ENCODE measurements at regions not wholly inside any gene's neighbourhood (a gene's known extent, or its start where the extent isn't known, plus 50 kb on each side); places are given as distances from the start of the nearest gene placed in this dataset.
A peak's percentile ranks its signal among the peaks of the same experiment; 100 is the strongest.

GRCh38 chr6:21665110-21665391 lies 71.5 kb downstream of the SOX4 start:
- DNase-seq (ENCODE audit: low read depth in 1 of 2, low spot score in 1 of 2), result no peak

GRCh38 chr6:21665392-21666200 lies 72.0 kb downstream of the SOX4 start:
- Histone ChIP-seq H3K27ac (replicated peaks) (no peak overlapping the region), H3K4me3 (replicated peaks; ENCODE audit: insufficient read depth, low read length) (no peak overlapping the region), H3K27me3 (ENCODE audit: insufficient read depth, poor library complexity, severe bottlenecking) (peaks cover 52% of the 10 kb centered on the region)
- TF ChIP-seq POLR2AphosphoS5 (IDR thresholded peaks at IDR 0.05; ENCODE audit: low read depth) (no peak), SPI1 (IDR thresholded peaks at IDR 0.05; ENCODE audit: borderline replicate concordance, low read depth) (no peak), GABPA (IDR thresholded peaks at IDR 0.05; ENCODE audit: low read depth) (no peak), CTCF (IDR thresholded peaks at IDR 0.05; ENCODE audit: insufficient read depth, low read length) (no peak), REST (IDR thresholded peaks at IDR 0.05; ENCODE audit: insufficient replicate concordance, low read depth) (no peak)
- no peak for DNase-seq (ENCODE audit: low read depth in 1 of 2, low spot score in 1 of 2)

More at GRCh38 chr6:21665110-21665391, 71.5 kb downstream of the SOX4 start:
- no peak overlapping the region for H3K27ac ChIP-seq (replicated peaks)
- H3K4me3 ChIP-seq (replicated peaks; ENCODE audit: insufficient read depth, low read length), result no peak overlapping the region
- H3K27me3 ChIP-seq (ENCODE audit: insufficient read depth, poor library complexity, severe bottlenecking), result peaks cover 52% of the 10 kb centered on the region
- TF ChIP-seq SPI1 (IDR thresholded peaks at IDR 0.05; ENCODE audit: borderline replicate concordance, low read depth) (no peak), REST (IDR thresholded peaks at IDR 0.05; ENCODE audit: insufficient replicate concordance, low read depth) (no peak), CTCF (IDR thresholded peaks at IDR 0.05; ENCODE audit: insufficient read depth, low read length) (no peak)

GRCh38 chr6:21666201-21666691 lies 72.7 kb downstream of the SOX4 start:
- TF ChIP-seq CTCF (IDR thresholded peaks at IDR 0.05; ENCODE audit: insufficient read depth, low read length) (no peak), SPI1 (IDR thresholded peaks at IDR 0.05; ENCODE audit: borderline replicate concordance, low read depth) (no peak), POLR2AphosphoS5 (IDR thresholded peaks at IDR 0.05; ENCODE audit: low read depth) (no peak), GABPA (IDR thresholded peaks at IDR 0.05; ENCODE audit: low read depth) (no peak), REST (IDR thresholded peaks at IDR 0.05; ENCODE audit: insufficient replicate concordance, low read depth) (no peak)
- Histone ChIP-seq H3K27ac (replicated peaks) (no peak overlapping the region), H3K4me3 (replicated peaks; ENCODE audit: insufficient read depth, low read length) (no peak overlapping the region), H3K27me3 (ENCODE audit: insufficient read depth, poor library complexity, severe bottlenecking) (peaks cover 52% of the 10 kb centered on the region)
- peak in 1 of 2 experiments; percentile 29 for DNase-seq (ENCODE audit: low read depth in 1 of 2, low spot score in 1 of 2)
